GM06990 (cell line): ENCODE measurements at regions not wholly inside any gene's neighbourhood (a gene's known extent, or its start where the extent isn't known, plus 50 kb on each side); places are given as distances from the start of the nearest gene placed in this dataset.

Experiments used
- DNase-seq: peaks from one replicate; pipeline ENCODE4 v3.0.0-alpha.2; 2011; ENCODE audit not compliant: insufficient read length; ENCODE audit errors: extremely low read depth
- H3K27me3 ChIP-seq: replicated peaks from 2 replicates; pipeline ENCODE4 v1.6.0; 2011; ENCODE audit warnings: low read length; ENCODE audit not compliant: control insufficient read depth, insufficient read depth
- H3K36me3 ChIP-seq: 2 replicates; pipeline ENCODE4 v1.5.1; 2011; ENCODE audit warnings: low read length; ENCODE audit not compliant: control insufficient read depth, insufficient read depth
- H3K4me3 ChIP-seq: replicated peaks from 2 replicates; pipeline ENCODE4 v1.5.1; 2011; ENCODE audit warnings: low read depth, mild to moderate bottlenecking, control low read depth, low read length
- CTCF ChIP-seq: IDR thresholded peaks from 2 replicates; pipeline ENCODE4 v1.5.1; 2011; ENCODE audit warnings: low read length, control low read depth, mild to moderate bottlenecking, inconsistent platforms; ENCODE audit not compliant: insufficient read depth, poor library complexity, severe bottlenecking

GRCh38 chr4:10872833-10873517 is 188.4 kb upstream of the CLNK start:
- Histone ChIP-seq H3K36me3 (no peaks in the 10 kb centered on the region), H3K4me3 (no peak overlapping the region), H3K27me3 (no peaks in the 10 kb centered on the region)
- no peak for TF ChIP-seq CTCF
- no peak for DNase-seq

GRCh38 chr4:10866666-10867065 is 182.1 kb upstream of the CLNK start:
- H3K4me3 ChIP-seq, result no peak overlapping the region
- no peak for DNase-seq
- H3K36me3 ChIP-seq, result no peaks in the 10 kb centered on the region
- TF ChIP-seq CTCF, result no peak
- H3K27me3 ChIP-seq, result no peaks in the 10 kb centered on the region

- no peak overlapping the region for H3K4me3 ChIP-seq
- no peaks in the 10 kb centered on the region for H3K27me3 ChIP-seq
- DNase-seq, result no peak
- no peak for TF ChIP-seq CTCF
- no peaks in the 10 kb centered on the region for H3K36me3 ChIP-seq
These were observed 176.5 kb upstream of the CLNK start for GRCh38 chr4:10861036-10861435.

- Histone ChIP-seq H3K27me3 (no peaks in the 10 kb centered on the region), H3K36me3 (no peaks in the 10 kb centered on the region), H3K4me3 (no peak overlapping the region)
- TF ChIP-seq CTCF, result no peak
- DNase-seq, result no peak
These were observed 171.8 kb upstream of the CLNK start for GRCh38 chr4:10856271-10856782.

- Histone ChIP-seq H3K27me3 (no peaks in the 10 kb centered on the region), H3K4me3 (no peak overlapping the region), H3K36me3 (no peaks in the 10 kb centered on the region)
- DNase-seq, result no peak
- no peak for TF ChIP-seq CTCF
These were observed 168.6 kb upstream of the CLNK start for GRCh38 chr4:10853196-10853595.
